ENCODE measurements at regions not wholly inside any gene's neighbourhood (a gene's known extent, or its start where the extent isn't known, plus 50 kb on each side); places are given as distances from the start of the nearest gene placed in this dataset.

GRCh38 chr1:238419209-238419608 lies 528.5 kb upstream of the ZP4 start:
- H3K27ac ChIP-seq (ENCODE audit: low read depth, low read length), result no peak overlapping the region
- no peak overlapping the region for H3K4me3 ChIP-seq (ENCODE audit: low read depth, low read length)
- DNase-seq (ENCODE audit: low read depth, low spot score), result no peak
- CTCF ChIA-PET, result no interaction called here
- H3K27me3 ChIP-seq (ENCODE audit: control insufficient read depth, insufficient read depth, low read length), result no peaks in the 10 kb centered on the region
- H3K9me3 ChIP-seq (ENCODE audit: control insufficient read depth, insufficient read depth, low read length), result no peaks in the 10 kb centered on the region; the same call in 1 of the 2 replicates
- POLR2A ChIA-PET, result no interaction called here
- TF ChIP-seq CTCF (IDR thresholded peaks at IDR 0.05; ENCODE audit: low read depth, low read length), result no peak

- Histone ChIP-seq H3K27ac (ENCODE audit: low read depth, low read length) (no peak overlapping the region), H3K27me3 (ENCODE audit: control insufficient read depth, insufficient read depth, low read length) (no peaks in the 10 kb centered on the region), H3K4me3 (ENCODE audit: low read depth, low read length) (no peak overlapping the region), H3K9me3 (ENCODE audit: control insufficient read depth, insufficient read depth, low read length) (peaks cover 3% of the 10 kb centered on the region)
- ChIA-PET POLR2A (no interaction called here), CTCF (no interaction called here)
- no peak for DNase-seq (ENCODE audit: low read depth, low spot score)
- no peak for TF ChIP-seq CTCF (IDR thresholded peaks at IDR 0.05; ENCODE audit: low read depth, low read length)
Measured at GRCh38 chr1:238409932-238410331, 519.2 kb upstream of the ZP4 start.

GRCh38 chr1:238409191-238409850 lies 518.6 kb upstream of the ZP4 start:
- POLR2A ChIA-PET, result no interaction called here
- no peak for TF ChIP-seq CTCF (IDR thresholded peaks at IDR 0.05; ENCODE audit: low read depth, low read length)

GRCh38 chr1:238408737-238409136 lies 518.0 kb upstream of the ZP4 start:
- DNase-seq (ENCODE audit: low read depth, low spot score), result no peak
- CTCF ChIA-PET, result no interaction called here

More at GRCh38 chr1:238409191-238409850, 518.6 kb upstream of the ZP4 start:
- H3K27me3 ChIP-seq (ENCODE audit: control insufficient read depth, insufficient read depth, low read length), result no peaks in the 10 kb centered on the region
- CTCF ChIA-PET, result no interaction called here
- no peak overlapping the region for H3K4me3 ChIP-seq (ENCODE audit: low read depth, low read length)
- H3K9me3 ChIP-seq (ENCODE audit: control insufficient read depth, insufficient read depth, low read length), result peaks cover 3% of the 10 kb centered on the region
- H3K27ac ChIP-seq (ENCODE audit: low read depth, low read length), result no peak overlapping the region
- peak; percentile 4 for DNase-seq (ENCODE audit: low read depth, low spot score)

More at GRCh38 chr1:238408737-238409136, 518.0 kb upstream of the ZP4 start:
- Histone ChIP-seq H3K27ac (ENCODE audit: low read depth, low read length) (no peak overlapping the region), H3K4me3 (ENCODE audit: low read depth, low read length) (no peak overlapping the region), H3K9me3 (ENCODE audit: control insufficient read depth, insufficient read depth, low read length) (peaks cover 3% of the 10 kb centered on the region), H3K27me3 (ENCODE audit: control insufficient read depth, insufficient read depth, low read length) (no peaks in the 10 kb centered on the region)
- POLR2A ChIA-PET, result no interaction called here
- TF ChIP-seq CTCF (IDR thresholded peaks at IDR 0.05; ENCODE audit: low read depth, low read length), result no peak
